Caco-2 (cell line): ENCODE measurements at regions not wholly inside any gene's neighbourhood (a gene's known extent, or its start where the extent isn't known, plus 50 kb on each side); places are given as distances from the start of the nearest gene placed in this dataset.

Experiments used
- BruUV-seq: library from RNA; stranded (reverse); fragments of 400-500 nt; replicated peaks from 2 replicates; lab custom pipeline; 2021; lab: Mats Ljungman, UMichigan
- CTCF ChIA-PET: fragments of 300-600 bp; sonication (Branson Sonifier 250); formaldehyde crosslinking; loops from one replicate; lab custom pipeline; 2022; ENCODE audit warnings: antibody characterized with exemption; lab: Charles Lee
- POLR2A ChIA-PET: fragments of 300-600 bp; sonication (Branson Sonifier 250); formaldehyde crosslinking; loops from one replicate; lab custom pipeline; 2022; ENCODE audit warnings: antibody characterized with exemption; lab: Charles Lee
- DNase-seq, 2 experiments: peaks; one replicate each; pipeline versions ENCODE4 v3.0.0 to v3.0.0-alpha.2; 2020 to 2022
- H3K27me3 ChIP-seq: replicated peaks from 2 replicates; pipeline ENCODE4 v1.6.0; 2011; ENCODE audit warnings: low read length; ENCODE audit not compliant: control insufficient read depth, insufficient read depth
- H3K36me3 ChIP-seq: 2 replicates; pipeline ENCODE4 v1.5.1; 2011; ENCODE audit warnings: low read length; ENCODE audit not compliant: control insufficient read depth, insufficient read depth
- H3K4me1 ChIP-seq: fragments of 250-450 bp; sonication (Bioruptor Pico); 2 replicates; pipeline ENCODE4 v1.5.1; 2020; ENCODE audit warnings: mild to moderate bottlenecking
- H3K4me3 ChIP-seq: 2 replicates; pipeline ENCODE4 v1.5.1; 2011; ENCODE audit warnings: low read depth, mild to moderate bottlenecking, control low read depth, low read length
- H3K9me3 ChIP-seq: fragments of 250-450 bp; sonication (Bioruptor Pico); 2 replicates; pipeline ENCODE4 v1.5.1; 2020; ENCODE audit warnings: mild to moderate bottlenecking, moderate library complexity
- H3K27ac Mint-ChIP-seq: one replicate; pipeline ENCODE4 v1.8.0; 2022; ENCODE audit warnings: mixed read lengths; ENCODE audit not compliant: unreplicated experiment
- H3K27me3 Mint-ChIP-seq: one replicate; pipeline ENCODE4 v1.8.0; 2022; ENCODE audit warnings: mixed read lengths; ENCODE audit not compliant: insufficient read depth, unreplicated experiment
- H3K36me3 Mint-ChIP-seq: one replicate; pipeline ENCODE4 v1.8.0; 2022; ENCODE audit warnings: mild to moderate bottlenecking, mixed read lengths; ENCODE audit not compliant: insufficient read depth, unreplicated experiment
- H3K4me1 Mint-ChIP-seq: one replicate; pipeline ENCODE4 v1.8.0; 2022; ENCODE audit warnings: low read depth, mixed read lengths; ENCODE audit not compliant: unreplicated experiment
- H3K4me3 Mint-ChIP-seq: one replicate; pipeline ENCODE4 v1.8.0; 2022; ENCODE audit warnings: mild to moderate bottlenecking, moderate library complexity, mixed read lengths; ENCODE audit not compliant: unreplicated experiment
- H3K9me3 Mint-ChIP-seq: one replicate; pipeline ENCODE4 v1.8.0; 2022; ENCODE audit warnings: mixed read lengths; ENCODE audit not compliant: unreplicated experiment
- CTCF ChIP-seq, 2 experiments: fragments of 200-600 bp in 1 of 2; IDR thresholded peaks; 1 replicate in 1 of 2; 2 replicates in 1 of 2; pipeline versions ENCODE4 v1.5.1 to v1.8.0; 2011 to 2022; ENCODE audit warnings: antibody characterized with exemption in 1 of 2, control low read depth in 1 of 2, inconsistent platforms in 1 of 2, low read depth in 1 of 2, low read length in 1 of 2, mild to moderate bottlenecking in 1 of 2, moderate library complexity in 1 of 2; ENCODE audit not compliant: insufficient read depth in 1 of 2, severe bottlenecking in 1 of 2, unreplicated experiment in 1 of 2
- intact Hi-C: fragments of 100-400 bp; cut with micrococcal nuclease; formaldehyde crosslinking; loops from one replicate; pipeline ENCODE4 v1.10.0; 2022; ENCODE audit not compliant: unreplicated experiment

- Mint-ChIP-seq H3K4me1 (no peaks in the 10 kb centered on the region), H3K4me3 (no peak overlapping the region), H3K27ac (no peak overlapping the region), H3K27me3 (peaks cover 6% of the 10 kb centered on the region), H3K36me3 (no peaks in the 10 kb centered on the region), H3K9me3 (no peaks in the 10 kb centered on the region)
- DNase-seq = no peak
- intact Hi-C loops = no loop called here
- TF ChIP-seq CTCF (IDR thresholded peaks at IDR 0.05; ENCODE audit: insufficient read depth in 1 of 2, low read depth in 1 of 2, low read length in 1 of 2, severe bottlenecking in 1 of 2, unreplicated experiment in 1 of 2) = no peak
- Histone ChIP-seq H3K27me3 (no peaks in the 10 kb centered on the region), H3K4me3 (no peak overlapping the region), H3K4me1 (no peaks in the 10 kb centered on the region), H3K36me3 (no peaks in the 10 kb centered on the region), H3K9me3 (no peaks in the 10 kb centered on the region)
- no TSS peak for BruUV-seq
- ChIA-PET CTCF (interaction anchor here (0.6 to 1.0 kb wide), 2 partner anchors 8 to 306 kb away, joined by 4 to 5 read pairs; no protein-coding TSS in a partner anchor), POLR2A (no interaction called here)
Measured at GRCh38 chr9:14434158-14434504, 120.2 kb upstream of the NFIB start.

- Mint-ChIP-seq H3K27me3 (peaks cover 4% of the 10 kb centered on the region), H3K9me3 (no peaks in the 10 kb centered on the region), H3K4me1 (no peaks in the 10 kb centered on the region), H3K4me3 (no peak overlapping the region), H3K27ac (no peak overlapping the region), H3K36me3 (no peaks in the 10 kb centered on the region)
- Histone ChIP-seq H3K27me3 (no peaks in the 10 kb centered on the region), H3K36me3 (no peaks in the 10 kb centered on the region), H3K4me1 (no peaks in the 10 kb centered on the region), H3K4me3 (no peak overlapping the region), H3K9me3 (no peaks in the 10 kb centered on the region)
- intact Hi-C loops = no loop called here
- no TSS peak for BruUV-seq
- no peak for DNase-seq
- no peak for TF ChIP-seq CTCF (IDR thresholded peaks at IDR 0.05; ENCODE audit: insufficient read depth in 1 of 2, low read depth in 1 of 2, low read length in 1 of 2, severe bottlenecking in 1 of 2, unreplicated experiment in 1 of 2)
- ChIA-PET POLR2A (no interaction called here), CTCF (interaction anchor here (0.6 to 1.0 kb wide), 3 partner anchors 9 to 320 kb away, joined by 3 to 5 read pairs (median 4); no protein-coding TSS in a partner anchor)
Measured at GRCh38 chr9:14433351-14434157, 119.6 kb upstream of the NFIB start.

GRCh38 chr9:14432666-14433350 lies 118.9 kb upstream of the NFIB start:
- H3K27me3 Mint-ChIP-seq = peaks cover 1% of the 10 kb centered on the region
- no peaks in the 10 kb centered on the region for H3K4me1 ChIP-seq
- TF ChIP-seq CTCF (IDR thresholded peaks at IDR 0.05; ENCODE audit: insufficient read depth in 1 of 2, low read depth in 1 of 2, low read length in 1 of 2, severe bottlenecking in 1 of 2, unreplicated experiment in 1 of 2) = no peak
- H3K27me3 ChIP-seq = no peaks in the 10 kb centered on the region
- H3K4me3 ChIP-seq = no peak overlapping the region
- H3K27ac Mint-ChIP-seq = no peak overlapping the region
- ChIA-PET POLR2A (no interaction called here), CTCF (no interaction called here)
- no peak overlapping the region for H3K4me3 Mint-ChIP-seq
- no peak for DNase-seq
- H3K9me3 Mint-ChIP-seq = no peaks in the 10 kb centered on the region
- H3K9me3 ChIP-seq = no peaks in the 10 kb centered on the region
- H3K36me3 ChIP-seq = no peaks in the 10 kb centered on the region
- no TSS peak for BruUV-seq
- H3K36me3 Mint-ChIP-seq = no peaks in the 10 kb centered on the region
- H3K4me1 Mint-ChIP-seq = no peaks in the 10 kb centered on the region
- intact Hi-C loops = no loop called here
